Calu3 (cell line): ENCODE measurements at regions not wholly inside any gene's neighbourhood (a gene's known extent, or its start where the extent isn't known, plus 50 kb on each side); places are given as distances from the start of the nearest gene placed in this dataset.

Experiments
- BruUV-seq: library from RNA; stranded (reverse); fragments of 400-500 nt; replicated peaks from 2 replicates; lab custom pipeline; 2021; lab: Mats Ljungman, UMichigan
- CTCF ChIA-PET: fragments of 300-600 bp; sonication (Branson Sonifier 250); formaldehyde crosslinking; loops from one replicate; lab custom pipeline; 2022; ENCODE audit warnings: antibody characterized with exemption; lab: Charles Lee
- DNase-seq: peaks from one replicate; pipeline ENCODE4 v3.0.0; 2022
- H3K27ac Mint-ChIP-seq: one replicate; pipeline ENCODE4 v1.8.0; 2022; ENCODE audit warnings: mixed read lengths; ENCODE audit not compliant: unreplicated experiment
- H3K27me3 Mint-ChIP-seq: one replicate; pipeline ENCODE4 v1.8.0; 2022; ENCODE audit warnings: mixed read lengths; ENCODE audit not compliant: unreplicated experiment
- H3K36me3 Mint-ChIP-seq: one replicate; pipeline ENCODE4 v1.8.0; 2022; ENCODE audit warnings: mild to moderate bottlenecking, moderate library complexity, mixed read lengths; ENCODE audit not compliant: insufficient read depth, unreplicated experiment
- H3K4me1 Mint-ChIP-seq: one replicate; pipeline ENCODE4 v1.8.0; 2022; ENCODE audit warnings: mild to moderate bottlenecking, low read depth, mixed read lengths; ENCODE audit not compliant: unreplicated experiment
- H3K4me3 Mint-ChIP-seq: one replicate; pipeline ENCODE4 v1.8.0; 2022; ENCODE audit warnings: mild to moderate bottlenecking, low read depth, moderate library complexity, mixed read lengths; ENCODE audit not compliant: unreplicated experiment
- H3K9me3 Mint-ChIP-seq: one replicate; pipeline ENCODE4 v1.8.0; 2022; ENCODE audit warnings: low read depth, mixed read lengths; ENCODE audit not compliant: unreplicated experiment
- intact Hi-C: fragments of 100-400 bp; cut with micrococcal nuclease; formaldehyde crosslinking; loops from one replicate; pipeline ENCODE4 v1.10.0; 2022; ENCODE audit not compliant: unreplicated experiment
- TF ChIP-seq, protein P1 (sequence below): fragments of 200-600 bp; IDR thresholded peaks from one replicate; pipeline ENCODE4 v1.8.0; 2022; ENCODE audit warnings: antibody characterized with exemption; ENCODE audit not compliant: unreplicated experiment

DNA sequence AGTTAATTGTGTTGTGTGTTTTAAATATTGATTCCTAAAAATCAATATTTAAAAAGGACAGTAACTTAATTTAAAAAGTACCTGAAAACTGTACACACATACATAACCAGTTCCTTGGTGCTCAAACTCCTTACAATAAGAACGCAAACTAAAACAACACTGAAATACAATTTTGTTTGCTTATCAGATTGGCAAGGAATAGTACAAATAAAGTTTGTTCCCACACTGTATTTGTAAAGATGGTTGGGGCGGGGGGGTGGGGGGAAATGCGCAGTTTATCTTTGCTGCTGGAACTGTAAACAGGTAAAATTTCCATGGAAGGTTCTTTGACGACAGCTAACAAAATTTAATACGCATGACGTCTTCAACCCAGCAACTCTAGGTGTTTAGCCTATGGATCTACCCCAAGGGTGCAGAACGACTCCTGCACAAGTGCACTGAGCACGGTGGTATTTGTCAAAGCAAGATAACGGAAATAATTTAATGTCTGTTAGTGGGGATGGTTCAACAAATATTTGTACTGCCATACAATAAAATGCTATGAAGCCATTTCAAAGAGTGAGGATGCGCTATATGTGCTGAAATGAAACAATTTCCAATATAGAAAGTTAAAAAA is 96.5 kb downstream of the ING1 start:
- intact Hi-C loops, result no loop called here
- no TSS peak for BruUV-seq
- CTCF ChIA-PET, result no interaction called here

GRCh38 chr13:110811008-110811720 is 97.7 kb downstream of the ING1 start:
- BruUV-seq, result no TSS peak
- Mint-ChIP-seq H3K27me3 (no peaks in the 10 kb centered on the region), H3K4me1 (no peaks in the 10 kb centered on the region), H3K36me3 (no peaks in the 10 kb centered on the region), H3K27ac (no peak overlapping the region), H3K9me3 (no peaks in the 10 kb centered on the region), H3K4me3 (no peak overlapping the region)
- TF ChIP-seq, protein P1, sequence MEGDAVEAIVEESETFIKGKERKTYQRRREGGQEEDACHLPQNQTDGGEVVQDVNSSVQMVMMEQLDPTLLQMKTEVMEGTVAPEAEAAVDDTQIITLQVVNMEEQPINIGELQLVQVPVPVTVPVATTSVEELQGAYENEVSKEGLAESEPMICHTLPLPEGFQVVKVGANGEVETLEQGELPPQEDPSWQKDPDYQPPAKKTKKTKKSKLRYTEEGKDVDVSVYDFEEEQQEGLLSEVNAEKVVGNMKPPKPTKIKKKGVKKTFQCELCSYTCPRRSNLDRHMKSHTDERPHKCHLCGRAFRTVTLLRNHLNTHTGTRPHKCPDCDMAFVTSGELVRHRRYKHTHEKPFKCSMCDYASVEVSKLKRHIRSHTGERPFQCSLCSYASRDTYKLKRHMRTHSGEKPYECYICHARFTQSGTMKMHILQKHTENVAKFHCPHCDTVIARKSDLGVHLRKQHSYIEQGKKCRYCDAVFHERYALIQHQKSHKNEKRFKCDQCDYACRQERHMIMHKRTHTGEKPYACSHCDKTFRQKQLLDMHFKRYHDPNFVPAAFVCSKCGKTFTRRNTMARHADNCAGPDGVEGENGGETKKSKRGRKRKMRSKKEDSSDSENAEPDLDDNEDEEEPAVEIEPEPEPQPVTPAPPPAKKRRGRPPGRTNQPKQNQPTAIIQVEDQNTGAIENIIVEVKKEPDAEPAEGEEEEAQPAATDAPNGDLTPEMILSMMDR, result no peak
- CTCF ChIA-PET, result no interaction called here
- intact Hi-C loops, result no loop called here
- DNase-seq, result no peak

More for the DNA sequence above, 96.5 kb downstream of the ING1 start:
- no peak overlapping the region for H3K4me3 Mint-ChIP-seq
- no peaks in the 10 kb centered on the region for H3K9me3 Mint-ChIP-seq
- H3K36me3 Mint-ChIP-seq, result no peaks in the 10 kb centered on the region
- H3K4me1 Mint-ChIP-seq, result no peaks in the 10 kb centered on the region
- DNase-seq, result no peak
- H3K27me3 Mint-ChIP-seq, result no peaks in the 10 kb centered on the region
- TF ChIP-seq, protein P1, result no peak
- H3K27ac Mint-ChIP-seq, result no peak overlapping the region

GRCh38 chr13:110811771-110812120 is 98.2 kb downstream of the ING1 start:
- intact Hi-C loops, result no loop called here
- Mint-ChIP-seq H3K27me3 (no peaks in the 10 kb centered on the region), H3K4me3 (no peak overlapping the region), H3K4me1 (no peaks in the 10 kb centered on the region), H3K36me3 (no peaks in the 10 kb centered on the region), H3K27ac (no peak overlapping the region), H3K9me3 (no peaks in the 10 kb centered on the region)
- TF ChIP-seq, protein P1, result no peak
- CTCF ChIA-PET, result no interaction called here
- DNase-seq, result no peak
- no TSS peak for BruUV-seq

DNA sequence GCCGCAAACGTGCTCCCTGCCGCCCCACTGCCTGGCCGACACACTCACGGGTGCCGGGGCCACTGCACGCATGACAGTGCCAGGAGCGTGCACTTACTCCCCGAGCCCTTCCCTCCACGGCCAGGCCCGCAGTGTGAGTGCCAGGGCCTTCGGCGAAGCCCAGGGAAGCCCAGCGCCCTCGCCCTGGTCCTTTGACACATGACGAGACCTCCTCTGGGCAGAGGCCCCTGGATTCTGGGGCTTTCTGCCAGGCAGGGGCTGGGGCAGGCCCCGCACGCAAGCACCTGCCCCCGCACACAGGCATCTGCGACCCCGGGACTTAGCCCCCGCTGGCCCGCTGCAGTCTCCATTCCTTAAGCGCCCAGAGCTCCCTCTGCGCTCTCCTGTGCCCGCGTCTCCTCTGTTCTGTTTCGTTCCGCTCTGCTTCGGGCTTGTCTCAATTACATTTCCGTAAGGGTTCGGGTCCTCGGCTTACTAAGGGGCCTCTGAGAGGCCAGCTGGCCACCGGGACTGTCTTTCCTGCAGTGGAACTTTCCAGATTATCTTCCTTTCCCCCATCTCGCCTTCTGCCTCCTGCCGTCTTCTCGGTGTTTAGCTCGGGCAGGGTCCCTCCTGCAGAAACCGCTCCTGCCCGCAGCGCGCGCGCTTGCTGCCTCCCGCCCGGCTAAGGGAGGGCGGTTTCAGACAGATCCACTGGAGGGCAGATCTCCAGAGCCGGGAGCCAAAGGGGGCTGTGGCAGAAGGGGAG is 98.8 kb downstream of the ING1 start:
- no peaks in the 10 kb centered on the region for H3K27me3 Mint-ChIP-seq
- no TSS peak for BruUV-seq
- DNase-seq, result no peak
- no peaks in the 10 kb centered on the region for H3K36me3 Mint-ChIP-seq
- no peaks in the 10 kb centered on the region for H3K9me3 Mint-ChIP-seq
- CTCF ChIA-PET, result no interaction called here
- H3K4me3 Mint-ChIP-seq, result no peak overlapping the region
- intact Hi-C loops, result no loop called here
- H3K27ac Mint-ChIP-seq, result no peak overlapping the region
- H3K4me1 Mint-ChIP-seq, result no peaks in the 10 kb centered on the region
- TF ChIP-seq, protein P1, result no peak
